Activated CD4-positive, alpha-beta T cell treated with anti-CD3 and anti-CD28 coated beads, Interleukin-2, amount 50 U/mL, for 48 hours (primary cell): ENCODE measurements at regions not wholly inside any gene's neighbourhood (a gene's known extent, or its start where the extent isn't known, plus 50 kb on each side); places are given as distances from the start of the nearest gene placed in this dataset.
"Not testable (repeated sequence)": the region's sequence is repeated elsewhere in the genome, so short reads cannot be mapped to it uniquely, and the experiment has no call there.

Experiments used
- DNase-seq, 2 experiments: peaks; one replicate each; pipeline ENCODE4 v3.0.0-alpha.2; 2020

GRCh38 chr10:107544706-107545520 is 380.4 kb upstream of the SORCS1 start:
- DNase-seq: no peak

- no peak for DNase-seq
Observed at GRCh38 chr10:107542607-107543006, 378.1 kb upstream of the SORCS1 start.

GRCh38 chr10:107542016-107542415 is 377.5 kb upstream of the SORCS1 start:
- DNase-seq: no peak

GRCh38 chr10:107540981-107541380 is 376.5 kb upstream of the SORCS1 start:
- DNase-seq: no peak

GRCh38 chr10:107529350-107529749 is 364.8 kb upstream of the SORCS1 start:
- no peak for DNase-seq

GRCh38 chr10:107520348-107520747 is 355.8 kb upstream of the SORCS1 start:
- no peak for DNase-seq

- no peak for DNase-seq
Observed at GRCh38 chr10:107517811-107518210, 353.3 kb upstream of the SORCS1 start.

- no peak for DNase-seq
Observed at GRCh38 chr10:107516349-107516748, 351.8 kb upstream of the SORCS1 start.

GRCh38 chr10:107504011-107504410 is 339.5 kb upstream of the SORCS1 start:
- not testable (repeated sequence) for DNase-seq

GRCh38 chr10:107502229-107502985 is 337.9 kb upstream of the SORCS1 start:
- no peak for DNase-seq

- no peak for DNase-seq
Observed at GRCh38 chr10:107498983-107499382, 334.5 kb upstream of the SORCS1 start.

GRCh38 chr10:107497024-107497423 is 332.5 kb upstream of the SORCS1 start:
- DNase-seq: no peak

GRCh38 chr10:107496594-107496993 is 332.1 kb upstream of the SORCS1 start:
- DNase-seq: no peak

- DNase-seq: no peak
Observed at GRCh38 chr10:107492389-107492788, 327.9 kb upstream of the SORCS1 start.

GRCh38 chr10:107490389-107490788 is 325.9 kb upstream of the SORCS1 start:
- no peak for DNase-seq

GRCh38 chr10:107487284-107487683 is 322.8 kb upstream of the SORCS1 start:
- no peak for DNase-seq

- DNase-seq: no peak
Observed at GRCh38 chr10:107485019-107485418, 320.5 kb upstream of the SORCS1 start.

GRCh38 chr10:107481881-107482280 is 317.4 kb upstream of the SORCS1 start:
- DNase-seq: no peak

GRCh38 chr10:107481224-107481623 is 316.7 kb upstream of the SORCS1 start:
- no peak for DNase-seq

- no peak for DNase-seq
Observed at GRCh38 chr10:107480781-107481180, 316.3 kb upstream of the SORCS1 start.

- DNase-seq: no peak
Observed at GRCh38 chr10:107477266-107477665, 312.8 kb upstream of the SORCS1 start.

GRCh38 chr10:107476408-107476807 is 311.9 kb upstream of the SORCS1 start:
- DNase-seq: no peak

- DNase-seq: no peak
Observed at GRCh38 chr10:107474650-107475049, 310.1 kb upstream of the SORCS1 start.

GRCh38 chr10:107473225-107473624 is 308.7 kb upstream of the SORCS1 start:
- DNase-seq: no peak
